Fibroblast of lung (primary cell): ENCODE measurements at regions not wholly inside any gene's neighbourhood (a gene's known extent, or its start where the extent isn't known, plus 50 kb on each side); places are given as distances from the start of the nearest gene placed in this dataset.

Experiments used
- DNase-seq, 2 donors: peaks; one replicate each; pipeline versions ENCODE4 v3.0.0 to v3.0.0-alpha.2; 2010; ENCODE audit warnings: low read depth in 2 of 2
- H2AFZ ChIP-seq: 2 replicates; pipeline ENCODE4 v1.5.1; 2012; ENCODE audit warnings: low read length, control low read depth, inconsistent platforms
- H3K27ac ChIP-seq: 2 replicates; pipeline ENCODE4 v1.5.1; 2011; ENCODE audit warnings: low read length, control low read depth; ENCODE audit not compliant: insufficient read depth
- H3K27me3 ChIP-seq: 2 replicates; pipeline ENCODE4 v1.5.1; 2011; ENCODE audit warnings: mild to moderate bottlenecking, low read length; ENCODE audit not compliant: control insufficient read depth, insufficient read depth
- H3K36me3 ChIP-seq: 2 replicates; pipeline ENCODE4 v1.5.1; 2011; ENCODE audit warnings: low read length; ENCODE audit not compliant: control insufficient read depth, insufficient read depth
- H3K4me1 ChIP-seq: 2 replicates; pipeline ENCODE4 v1.5.1; 2011; ENCODE audit warnings: low read length; ENCODE audit not compliant: control insufficient read depth, insufficient read depth; ENCODE audit errors: extremely low read depth
- H3K4me2 ChIP-seq: 2 replicates; pipeline ENCODE4 v1.5.1; 2011; ENCODE audit warnings: low read length, control low read depth; ENCODE audit not compliant: insufficient read depth; ENCODE audit errors: extremely low read depth
- H3K4me3 ChIP-seq, 4 experiments: fragments of 200-600 bp in 1 of 4; sonication (generic) in 1 of 4; replicated peaks in 1 of 4; 2 replicates each; pipeline ENCODE4 v1.5.1; 2011 to 2016; ENCODE audit warnings: low read length in 4 of 4, low read depth in 3 of 4, mild to moderate bottlenecking in 3 of 4, control low read depth in 2 of 4, inconsistent platforms in 1 of 4, mixed read lengths in 1 of 4; ENCODE audit not compliant: insufficient read depth in 1 of 4; ENCODE audit errors: control extremely low read depth in 1 of 4
- H3K79me2 ChIP-seq: 2 replicates; pipeline ENCODE4 v1.5.1; 2012; ENCODE audit warnings: mild to moderate bottlenecking, low read length, inconsistent platforms; ENCODE audit not compliant: control insufficient read depth, insufficient read depth
- H3K9ac ChIP-seq: 2 replicates; pipeline ENCODE4 v1.5.1; 2011; ENCODE audit warnings: mild to moderate bottlenecking, low read length, control low read depth; ENCODE audit not compliant: insufficient read depth
- H3K9me3 ChIP-seq: 2 replicates; pipeline ENCODE4 v1.5.1; 2012; ENCODE audit warnings: low read depth, low read length; ENCODE audit not compliant: control insufficient read depth, insufficient read depth
- H4K20me1 ChIP-seq: 2 replicates; pipeline ENCODE4 v1.5.1; 2011; ENCODE audit warnings: low read length; ENCODE audit not compliant: control insufficient read depth, insufficient read depth; ENCODE audit errors: extremely low read depth
- EZH2 ChIP-seq: IDR thresholded peaks from 2 replicates; pipeline ENCODE4 v1.5.1; 2012; ENCODE audit warnings: low read length, control low read depth, mild to moderate bottlenecking; ENCODE audit errors: missing control alignments
- TF ChIP-seq, protein P1 (sequence below), 2 donors: IDR thresholded peaks in 1 of 2; conservative IDR thresholded peaks in 1 of 2; 1 replicate in 1 of 2; 2 replicates in 1 of 2; pipeline ENCODE4 v1.5.1; 2011 to 2012; ENCODE audit warnings: low read length in 2 of 2, control low read depth in 1 of 2, inconsistent platforms in 1 of 2, low read depth in 1 of 2, mild to moderate bottlenecking in 1 of 2

DNA sequence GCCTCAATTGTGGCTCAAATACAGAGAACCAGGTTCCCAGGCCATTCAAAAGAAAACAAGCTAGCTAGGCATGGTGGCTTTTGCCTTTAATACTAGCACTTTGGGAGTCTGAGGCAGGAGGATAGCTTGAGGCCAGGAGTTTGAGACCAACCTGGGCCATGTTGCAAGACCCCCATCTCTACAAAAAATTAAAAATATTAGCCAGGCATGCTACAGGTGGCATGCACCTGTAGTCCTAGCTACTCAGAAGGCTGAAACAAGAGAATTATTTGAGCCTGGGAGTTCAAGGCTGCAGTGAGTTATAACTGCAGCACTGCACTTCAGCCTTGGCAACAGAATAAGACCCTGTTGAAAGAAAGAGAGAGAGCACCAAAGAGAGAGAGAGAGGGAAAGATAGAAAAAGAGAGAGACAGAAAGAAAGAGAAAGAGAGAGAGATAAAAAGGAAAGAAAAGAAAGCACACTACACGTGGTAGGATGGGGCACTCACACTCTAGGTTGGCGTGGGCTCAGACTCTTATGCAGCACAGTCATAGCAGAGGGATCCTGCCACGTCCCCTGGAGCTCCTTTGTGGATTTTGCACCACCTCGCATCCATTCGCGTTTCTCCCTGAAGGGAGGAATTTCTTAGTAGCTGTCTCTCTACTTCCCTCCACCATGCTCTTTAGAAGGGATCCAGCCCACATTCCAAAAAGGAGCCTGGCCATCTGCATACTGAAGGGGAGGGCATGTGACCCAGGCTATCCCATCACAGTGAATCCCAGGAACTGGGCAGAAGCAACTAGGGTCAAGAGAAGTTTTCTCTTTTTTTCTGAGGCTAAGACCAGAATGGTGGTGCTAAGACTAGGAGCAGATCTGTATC is 789.9 kb downstream of the UQCRFS1 start:
- Histone ChIP-seq H3K79me2 (no peaks in the 10 kb centered on the region), H4K20me1 (no peaks in the 10 kb centered on the region), H3K27me3 (no peaks in the 10 kb centered on the region), H3K4me2 (no peak overlapping the region), H3K9ac (no peak overlapping the region), H3K4me1 (no peaks in the 10 kb centered on the region), H3K27ac (no peak overlapping the region), H2AFZ (no peak overlapping the region), H3K36me3 (no peaks in the 10 kb centered on the region), H3K9me3 (no peaks in the 10 kb centered on the region), H3K4me3 (no peak overlapping the region)
- TF ChIP-seq, protein P1, sequence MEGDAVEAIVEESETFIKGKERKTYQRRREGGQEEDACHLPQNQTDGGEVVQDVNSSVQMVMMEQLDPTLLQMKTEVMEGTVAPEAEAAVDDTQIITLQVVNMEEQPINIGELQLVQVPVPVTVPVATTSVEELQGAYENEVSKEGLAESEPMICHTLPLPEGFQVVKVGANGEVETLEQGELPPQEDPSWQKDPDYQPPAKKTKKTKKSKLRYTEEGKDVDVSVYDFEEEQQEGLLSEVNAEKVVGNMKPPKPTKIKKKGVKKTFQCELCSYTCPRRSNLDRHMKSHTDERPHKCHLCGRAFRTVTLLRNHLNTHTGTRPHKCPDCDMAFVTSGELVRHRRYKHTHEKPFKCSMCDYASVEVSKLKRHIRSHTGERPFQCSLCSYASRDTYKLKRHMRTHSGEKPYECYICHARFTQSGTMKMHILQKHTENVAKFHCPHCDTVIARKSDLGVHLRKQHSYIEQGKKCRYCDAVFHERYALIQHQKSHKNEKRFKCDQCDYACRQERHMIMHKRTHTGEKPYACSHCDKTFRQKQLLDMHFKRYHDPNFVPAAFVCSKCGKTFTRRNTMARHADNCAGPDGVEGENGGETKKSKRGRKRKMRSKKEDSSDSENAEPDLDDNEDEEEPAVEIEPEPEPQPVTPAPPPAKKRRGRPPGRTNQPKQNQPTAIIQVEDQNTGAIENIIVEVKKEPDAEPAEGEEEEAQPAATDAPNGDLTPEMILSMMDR (conservative IDR thresholded peaks at IDR 0.05 in 1 of 2, IDR thresholded peaks at IDR 0.05 in 1 of 2; ENCODE audit: low read depth in 1 of 2, low read length in 2 of 2): no peak
- DNase-seq: no peak

DNA sequence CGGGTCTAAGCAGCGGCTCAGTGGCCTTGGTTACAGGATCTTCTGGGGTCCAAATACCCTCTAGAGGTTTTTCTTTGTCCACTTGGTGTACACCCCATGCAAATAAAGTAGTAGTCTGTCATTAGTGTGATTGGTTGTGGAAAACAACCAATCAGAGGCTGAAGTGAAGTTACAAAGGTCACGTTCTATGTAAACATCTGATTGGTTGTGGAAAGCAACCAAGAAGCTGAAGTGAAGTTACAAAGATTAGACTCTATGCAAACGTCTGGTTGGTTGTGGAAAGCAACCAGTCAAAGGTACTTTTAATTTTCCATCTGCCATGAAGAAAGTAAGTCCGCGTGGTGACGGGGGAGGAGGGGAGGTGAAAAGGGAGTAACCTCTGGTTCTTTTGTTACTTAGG is 790.9 kb downstream of the UQCRFS1 start:
- no peaks in the 10 kb centered on the region for H4K20me1 ChIP-seq
- H3K36me3 ChIP-seq: no peaks in the 10 kb centered on the region
- H3K27me3 ChIP-seq: no peaks in the 10 kb centered on the region
- H2AFZ ChIP-seq: no peak overlapping the region
- H3K4me3 ChIP-seq: no peak overlapping the region
- no peak overlapping the region for H3K9ac ChIP-seq
- H3K4me2 ChIP-seq: no peak overlapping the region
- no peaks in the 10 kb centered on the region for H3K79me2 ChIP-seq
- no peak for DNase-seq
- no peaks in the 10 kb centered on the region for H3K4me1 ChIP-seq
- H3K9me3 ChIP-seq: no peaks in the 10 kb centered on the region
- no peak overlapping the region for H3K27ac ChIP-seq
- TF ChIP-seq, protein P1 (conservative IDR thresholded peaks at IDR 0.05 in 1 of 2, IDR thresholded peaks at IDR 0.05 in 1 of 2; ENCODE audit: low read depth in 1 of 2, low read length in 2 of 2): no peak

DNA sequence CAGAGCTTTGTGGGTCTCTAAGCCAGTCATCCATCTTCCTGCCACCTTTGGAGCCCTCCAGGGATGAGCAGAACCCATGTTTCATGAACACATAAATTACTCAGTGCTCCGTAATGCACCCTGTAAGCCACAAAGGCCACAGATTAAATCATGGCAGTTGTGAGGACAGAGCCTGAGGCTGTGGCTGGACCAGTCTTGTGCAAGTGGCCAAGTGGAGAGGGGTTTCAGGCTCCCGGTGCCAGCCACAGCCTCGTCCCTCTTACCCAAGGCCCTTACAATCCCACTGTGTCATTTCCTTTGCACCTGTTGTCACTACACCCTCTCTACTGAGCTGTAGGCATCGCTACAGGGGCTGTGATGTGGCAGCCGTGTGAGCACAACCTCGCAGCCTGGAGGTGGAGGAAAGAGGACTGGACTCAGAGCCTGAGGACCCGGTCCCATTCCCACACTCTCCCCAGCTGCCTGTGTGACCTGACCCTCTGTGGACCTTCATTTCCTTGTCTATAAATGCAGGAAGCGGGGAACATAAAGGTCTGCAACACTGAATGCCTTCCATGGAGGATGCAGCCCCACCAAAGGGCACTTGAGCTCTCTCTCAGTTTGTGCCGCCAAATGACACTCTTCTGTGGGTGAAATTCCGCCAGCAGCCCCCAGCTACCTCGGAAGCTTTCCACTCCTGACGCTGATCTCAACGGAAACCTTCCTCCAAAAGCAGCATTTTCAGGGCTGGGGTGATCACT is 792.0 kb downstream of the UQCRFS1 start:
- DNase-seq: peak in 1 of 2 donors; percentile 73
- Histone ChIP-seq H3K27me3 (no peaks in the 10 kb centered on the region), H3K79me2 (no peaks in the 10 kb centered on the region), H3K4me3 (no peak overlapping the region), H4K20me1 (no peaks in the 10 kb centered on the region), H3K36me3 (no peaks in the 10 kb centered on the region), H3K9ac (no peak overlapping the region), H2AFZ (no peak overlapping the region), H3K4me2 (no peak overlapping the region), H3K4me1 (no peaks in the 10 kb centered on the region), H3K27ac (no peak overlapping the region), H3K9me3 (no peaks in the 10 kb centered on the region)
- TF ChIP-seq, protein P1 (conservative IDR thresholded peaks at IDR 0.05 in 1 of 2, IDR thresholded peaks at IDR 0.05 in 1 of 2; ENCODE audit: low read depth in 1 of 2, low read length in 2 of 2): no peak
- TF ChIP-seq EZH2: no peak
